Stimulated activated CD8-positive, alpha-beta memory T cell treated with anti-CD3 and anti-CD28 coated beads, Interleukin-7, amount 100 ng/mL, for 4 hours (primary cell): ENCODE measurements at regions not wholly inside any gene's neighbourhood (a gene's known extent, or its start where the extent isn't known, plus 50 kb on each side); places are given as distances from the start of the nearest gene placed in this dataset.
"Not testable (repeated sequence)": the region's sequence is repeated elsewhere in the genome, so short reads cannot be mapped to it uniquely, and the experiment has no call there.

Experiments
- DNase-seq, 2 donors: peaks; one replicate each; pipeline ENCODE4 v3.0.0-alpha.2; 2020; ENCODE audit warnings: low read depth in 2 of 2

- no peak for DNase-seq
Observed at GRCh38 chr15:21261965-21262850, 178.1 kb downstream of the POTEB3 start.

GRCh38 chr15:21261396-21261964 is 178.8 kb downstream of the POTEB3 start:
- DNase-seq: no peak

- DNase-seq: no peak
Observed at GRCh38 chr15:21260966-21261395, 179.3 kb downstream of the POTEB3 start.

- not testable (repeated sequence) for DNase-seq
Observed at GRCh38 chr15:21258635-21259034, 181.7 kb downstream of the POTEB3 start.

- DNase-seq: not testable (repeated sequence)
Observed at GRCh38 chr15:21249508-21250019, 190.7 kb downstream of the POTEB3 start.
